AG09309 (cell line): ENCODE measurements at regions not wholly inside any gene's neighbourhood (a gene's known extent, or its start where the extent isn't known, plus 50 kb on each side); places are given as distances from the start of the nearest gene placed in this dataset.
A peak's percentile ranks its signal among the peaks of the same experiment; 100 is the strongest.

Experiments used
- DNase-seq: peaks from one replicate; pipeline ENCODE4 v3.0.0-alpha.2; 2010; ENCODE audit warnings: low read depth
- H3K4me3 ChIP-seq: 2 replicates; pipeline ENCODE4 v1.5.1; 2011; ENCODE audit warnings: mild to moderate bottlenecking, low read depth, low read length, moderate library complexity; ENCODE audit not compliant: control insufficient read depth
- CTCF ChIP-seq: IDR thresholded peaks from 2 replicates; pipeline ENCODE4 v1.5.1; 2011; ENCODE audit warnings: mild to moderate bottlenecking, low read depth, low read length, inconsistent platforms; ENCODE audit not compliant: insufficient read depth, control insufficient read depth; ENCODE audit errors: missing control alignments

DNA sequence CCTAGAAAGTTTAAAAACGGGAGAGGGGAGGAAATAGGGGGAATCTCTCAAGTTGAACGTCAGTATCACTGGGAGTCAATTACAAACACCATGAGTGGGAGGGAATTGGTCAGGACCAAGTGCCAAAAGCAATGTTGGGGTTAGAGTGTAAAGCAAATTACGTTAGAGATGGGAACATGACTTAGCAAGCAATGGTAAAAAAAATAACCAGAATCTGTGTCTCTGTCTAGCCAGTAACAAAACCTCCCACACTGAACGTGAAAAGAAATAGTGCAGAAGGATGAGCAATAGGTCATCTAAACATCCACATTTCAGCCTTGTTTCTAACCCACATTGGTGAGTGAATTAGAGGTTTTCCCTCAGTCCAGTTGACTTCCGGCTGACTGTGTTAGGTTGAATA, 242.2 kb downstream of the COG6 start:
- DNase-seq = no peak
- H3K4me3 ChIP-seq = no peak overlapping the region
- no peak for TF ChIP-seq CTCF

- H3K4me3 ChIP-seq = no peak overlapping the region
- no peak for DNase-seq
- TF ChIP-seq CTCF = no peak
These were observed 244.8 kb downstream of the COG6 start for GRCh38 chr13:39900106-39900750.

DNA sequence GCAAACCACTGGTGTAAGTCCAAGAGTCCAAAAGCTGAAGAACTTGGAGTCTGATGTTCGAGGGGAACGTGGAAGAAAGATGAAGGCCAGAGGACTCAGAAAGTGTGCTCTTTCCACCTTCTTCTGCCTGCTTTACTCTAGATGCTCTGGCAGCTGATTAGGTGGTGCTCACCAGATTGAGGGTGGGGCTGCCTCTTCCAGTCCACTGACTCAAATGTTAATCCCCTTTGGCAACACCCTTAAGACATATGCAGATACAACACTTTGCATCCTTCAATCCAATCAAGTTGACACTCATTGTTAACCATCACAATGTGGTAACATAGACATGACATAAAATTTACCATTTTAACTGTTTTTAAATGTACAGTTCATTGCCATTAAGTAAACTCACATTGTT, 249.5 kb downstream of the COG6 start:
- H3K4me3 ChIP-seq = no peak overlapping the region
- DNase-seq = no peak
- no peak for TF ChIP-seq CTCF

DNA sequence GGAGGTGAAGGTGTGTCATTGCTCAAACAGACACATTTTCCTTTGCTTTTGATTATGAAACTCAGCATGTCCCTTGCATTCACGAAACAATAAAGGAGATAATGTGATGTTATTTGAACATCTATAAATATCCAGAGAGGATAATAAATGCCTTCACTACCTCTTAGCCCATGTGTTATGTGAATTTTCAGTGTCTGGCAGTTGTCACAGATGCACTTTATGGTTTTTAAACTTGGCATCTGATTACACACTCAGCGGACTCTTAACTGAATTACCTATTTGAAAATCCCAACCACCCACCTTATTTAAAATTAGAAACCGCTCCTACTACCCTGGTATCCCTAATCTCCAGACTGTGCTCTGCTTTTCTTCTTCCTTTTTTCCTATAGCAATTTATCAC, 254.2 kb downstream of the COG6 start:
- no peak for DNase-seq
- no peak for TF ChIP-seq CTCF
- H3K4me3 ChIP-seq = no peak overlapping the region

DNA sequence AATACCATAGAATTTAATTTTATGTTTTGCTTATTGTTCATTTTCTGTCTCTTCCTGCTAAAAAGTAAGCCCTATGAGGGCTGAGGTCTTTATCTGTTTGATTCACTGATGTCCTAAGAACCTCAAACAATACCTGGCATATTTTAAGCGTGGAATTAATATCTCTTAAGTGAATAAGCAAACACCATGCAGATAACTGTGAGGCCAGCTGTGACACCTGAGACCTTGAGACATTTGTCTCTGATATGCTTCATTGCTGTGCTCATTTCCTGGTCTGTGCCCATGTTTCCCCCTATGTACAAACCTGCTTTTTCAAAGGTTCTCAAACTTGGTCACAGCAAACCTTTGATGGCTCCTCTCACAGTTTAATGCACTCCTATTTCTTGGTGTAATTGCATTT, 254.6 kb downstream of the COG6 start:
- no peak for TF ChIP-seq CTCF
- DNase-seq = no peak
- no peak overlapping the region for H3K4me3 ChIP-seq

DNA sequence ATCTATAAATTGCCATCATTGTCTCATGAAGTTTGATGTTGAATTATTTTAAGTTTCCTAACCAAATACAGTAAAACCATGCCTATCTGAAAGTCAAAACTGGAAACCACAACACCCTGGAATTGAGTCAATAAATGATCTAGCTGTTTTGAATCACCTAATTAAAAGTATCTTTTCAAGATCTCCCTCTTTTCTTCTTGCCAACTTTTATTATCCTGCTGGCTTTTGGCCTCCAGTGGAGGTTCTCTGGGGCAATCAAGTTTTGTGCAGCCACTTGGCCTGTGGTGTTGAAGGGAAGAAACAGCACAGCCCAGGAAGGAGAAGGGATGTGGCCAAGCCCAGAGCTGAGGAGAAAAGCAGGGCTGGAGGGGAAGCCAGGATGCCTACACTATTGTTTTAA, 255.4 kb downstream of the COG6 start:
- H3K4me3 ChIP-seq = no peak overlapping the region
- DNase-seq = peak; percentile 46
- TF ChIP-seq CTCF = no peak

- no peak for TF ChIP-seq CTCF
- no peak overlapping the region for H3K4me3 ChIP-seq
- DNase-seq = no peak
These were observed 257.9 kb downstream of the COG6 start for GRCh38 chr13:39913339-39913738.
